AG04450 (cell line): ENCODE measurements at regions not wholly inside any gene's neighbourhood (a gene's known extent, or its start where the extent isn't known, plus 50 kb on each side); places are given as distances from the start of the nearest gene placed in this dataset.

Source experiments
- CTCF ChIA-PET: fragments of 300-600, 350-600 bp; formaldehyde crosslinking; extraction: SDS; loops from one replicate; lab custom pipeline; 2022; ENCODE audit warnings: antibody characterized with exemption, inconsistent platforms; lab: Charles Lee
- POLR2A ChIA-PET: fragments of 350-600 bp; formaldehyde crosslinking; extraction: SDS; loops from one replicate; lab custom pipeline; 2021; ENCODE audit warnings: antibody characterized with exemption, inconsistent platforms; lab: Yijun Ruan, JAX
- DNase-seq: peaks from one replicate; pipeline ENCODE4 v3.0.0-alpha.2; 2011; ENCODE audit warnings: low read depth, low spot score
- H3K27ac ChIP-seq: one replicate; pipeline ENCODE4 v1.5.1; 2012; ENCODE audit warnings: low read depth, low read length, control low read depth
- H3K27me3 ChIP-seq: one replicate; pipeline ENCODE4 v1.6.0; 2012; ENCODE audit warnings: low read length; ENCODE audit not compliant: control insufficient read depth, insufficient read depth
- H3K4me3 ChIP-seq: 2 replicates; pipeline ENCODE4 v1.5.1; 2011; ENCODE audit warnings: mild to moderate bottlenecking, low read depth, low read length, control low read depth
- H3K9me3 ChIP-seq: 2 replicates; pipeline ENCODE4 v1.5.1; 2012; ENCODE audit warnings: low read length; ENCODE audit not compliant: control insufficient read depth, insufficient read depth
- TF ChIP-seq, protein P1 (sequence below): IDR thresholded peaks from 2 replicates; pipeline ENCODE4 v1.5.1; 2011; ENCODE audit warnings: low read depth, low read length, control low read depth, inconsistent platforms

DNA sequence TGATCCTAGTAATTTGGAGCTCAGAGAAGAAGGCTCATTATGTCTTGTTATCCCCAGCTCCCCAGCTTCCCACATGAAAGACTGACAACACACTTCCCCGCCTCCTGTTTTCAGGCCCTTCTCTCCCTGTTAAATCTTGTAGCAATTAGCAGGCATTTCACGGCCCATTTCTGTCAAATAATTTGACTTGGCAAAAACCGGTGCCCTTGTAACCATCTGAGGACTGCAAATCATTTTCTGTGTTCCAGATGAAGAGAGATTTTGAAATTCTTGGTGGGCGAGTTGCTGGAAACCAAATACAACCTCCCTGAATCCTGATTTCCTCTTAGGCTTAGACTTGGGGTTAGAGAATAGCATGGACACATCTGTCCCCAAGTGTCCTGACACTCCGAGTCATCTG lies 109.7 kb downstream of the MSX2 start:
- ChIA-PET CTCF (no interaction called here), POLR2A (no interaction called here)
- no peak overlapping the region for H3K27ac ChIP-seq
- no peaks in the 10 kb centered on the region for H3K27me3 ChIP-seq
- H3K4me3 ChIP-seq, result no peak overlapping the region
- no peak for DNase-seq
- no peaks in the 10 kb centered on the region for H3K9me3 ChIP-seq
- TF ChIP-seq, protein P1, sequence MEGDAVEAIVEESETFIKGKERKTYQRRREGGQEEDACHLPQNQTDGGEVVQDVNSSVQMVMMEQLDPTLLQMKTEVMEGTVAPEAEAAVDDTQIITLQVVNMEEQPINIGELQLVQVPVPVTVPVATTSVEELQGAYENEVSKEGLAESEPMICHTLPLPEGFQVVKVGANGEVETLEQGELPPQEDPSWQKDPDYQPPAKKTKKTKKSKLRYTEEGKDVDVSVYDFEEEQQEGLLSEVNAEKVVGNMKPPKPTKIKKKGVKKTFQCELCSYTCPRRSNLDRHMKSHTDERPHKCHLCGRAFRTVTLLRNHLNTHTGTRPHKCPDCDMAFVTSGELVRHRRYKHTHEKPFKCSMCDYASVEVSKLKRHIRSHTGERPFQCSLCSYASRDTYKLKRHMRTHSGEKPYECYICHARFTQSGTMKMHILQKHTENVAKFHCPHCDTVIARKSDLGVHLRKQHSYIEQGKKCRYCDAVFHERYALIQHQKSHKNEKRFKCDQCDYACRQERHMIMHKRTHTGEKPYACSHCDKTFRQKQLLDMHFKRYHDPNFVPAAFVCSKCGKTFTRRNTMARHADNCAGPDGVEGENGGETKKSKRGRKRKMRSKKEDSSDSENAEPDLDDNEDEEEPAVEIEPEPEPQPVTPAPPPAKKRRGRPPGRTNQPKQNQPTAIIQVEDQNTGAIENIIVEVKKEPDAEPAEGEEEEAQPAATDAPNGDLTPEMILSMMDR, result no peak

DNA sequence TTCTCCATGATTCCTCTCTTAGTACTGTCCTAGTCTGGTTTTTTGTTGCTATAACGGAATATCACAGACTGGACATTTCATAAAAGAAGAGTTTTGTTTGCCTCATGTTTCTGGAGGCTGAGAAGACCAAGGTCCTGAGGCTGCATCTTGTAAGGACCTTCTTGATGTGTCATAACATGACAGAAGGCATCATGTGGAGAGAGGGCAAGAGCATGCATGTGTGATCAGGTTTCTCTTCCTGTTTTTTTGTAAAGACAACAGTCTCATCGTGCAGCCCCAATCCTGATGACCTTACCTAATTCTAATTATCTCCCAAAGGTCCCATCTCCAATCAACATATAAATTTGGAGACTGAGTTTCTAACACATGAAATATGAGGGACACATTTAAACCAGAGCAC lies 108.4 kb downstream of the MSX2 start:
- no peak for DNase-seq
- Histone ChIP-seq H3K27ac (no peak overlapping the region), H3K9me3 (no peaks in the 10 kb centered on the region), H3K27me3 (no peaks in the 10 kb centered on the region), H3K4me3 (no peak overlapping the region)
- ChIA-PET POLR2A (no interaction called here), CTCF (interaction anchor here (2.1 kb wide), 1 partner anchor 413 kb away, joined by 6 read pairs; no protein-coding TSS in a partner anchor)
- TF ChIP-seq, protein P1, result no peak

DNA sequence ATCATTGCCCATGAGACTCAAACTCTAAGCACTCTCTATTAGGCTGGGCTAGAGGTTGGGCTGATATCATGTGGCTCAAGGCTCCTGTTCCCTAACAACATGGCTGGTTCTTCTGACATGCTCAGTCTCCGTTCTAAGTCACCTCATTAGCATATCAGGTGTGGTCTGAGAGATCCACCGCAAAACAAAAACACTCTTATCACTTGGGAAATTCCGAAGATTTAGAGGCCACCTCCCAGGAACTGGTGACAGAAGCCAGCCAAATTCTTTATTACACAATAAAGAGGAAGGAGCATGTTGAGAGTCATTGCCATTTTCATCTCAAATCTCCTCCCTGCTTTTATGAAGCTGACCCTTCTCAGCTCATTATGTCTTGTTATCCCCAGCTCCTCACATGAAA lies 107.6 kb downstream of the MSX2 start:
- H3K9me3 ChIP-seq, result no peaks in the 10 kb centered on the region
- H3K27ac ChIP-seq, result no peak overlapping the region
- no peaks in the 10 kb centered on the region for H3K27me3 ChIP-seq
- no peak for DNase-seq
- ChIA-PET POLR2A (no interaction called here), CTCF (interaction anchor here (2.1 kb wide), 1 partner anchor 412 kb away, joined by 6 read pairs; no protein-coding TSS in a partner anchor)
- TF ChIP-seq, protein P1, result no peak
- H3K4me3 ChIP-seq, result no peak overlapping the region

GRCh38 chr5:174831031-174831660 lies 106.8 kb downstream of the MSX2 start:
- TF ChIP-seq, protein P1, result no peak
- ChIA-PET CTCF (no interaction called here), POLR2A (no interaction called here)
- no peak for DNase-seq
- H3K27ac ChIP-seq, result no peak overlapping the region
- H3K4me3 ChIP-seq, result no peak overlapping the region
- no peaks in the 10 kb centered on the region for H3K27me3 ChIP-seq
- H3K9me3 ChIP-seq, result no peaks in the 10 kb centered on the region

GRCh38 chr5:174829511-174829864 lies 105.1 kb downstream of the MSX2 start:
- ChIA-PET POLR2A (no interaction called here), CTCF (interaction anchor here (0.6 kb wide), 1 partner anchor 11 kb away, joined by 5 read pairs; no protein-coding TSS in a partner anchor)

More at GRCh38 chr5:174829511-174829864, 105.1 kb downstream of the MSX2 start:
- H3K4me3 ChIP-seq, result no peak overlapping the region
- H3K27me3 ChIP-seq, result no peaks in the 10 kb centered on the region
- H3K27ac ChIP-seq, result no peak overlapping the region
- DNase-seq, result no peak
- no peaks in the 10 kb centered on the region; the same call in 1 of the 2 replicates for H3K9me3 ChIP-seq
- TF ChIP-seq, protein P1, result no peak
